HG03108 (cell line): ENCODE measurements at regions not wholly inside any gene's neighbourhood (a gene's known extent, or its start where the extent isn't known, plus 50 kb on each side); places are given as distances from the start of the nearest gene placed in this dataset.
"Not testable (repeated sequence)": the region's sequence is repeated elsewhere in the genome, so short reads cannot be mapped to it uniquely, and the experiment has no call there.

Experiments
- ATAC-seq: cut with Tn5 transposase; IDR thresholded peaks from one replicate; pipeline ENCODE4 v1.9.1; 2021; ENCODE audit warnings: moderate library complexity; ENCODE audit not compliant: unreplicated experiment

- ATAC-seq, result no peak
Observed at GRCh38 chr5:158607088-158607487, 492.6 kb downstream of the EBF1 start.

- ATAC-seq, result no peak
Observed at GRCh38 chr5:158606233-158606632, 493.5 kb downstream of the EBF1 start.

GRCh38 chr5:158602981-158603380 lies 496.7 kb downstream of the EBF1 start:
- ATAC-seq, result no peak

GRCh38 chr5:158601118-158601517 lies 498.6 kb downstream of the EBF1 start:
- no peak for ATAC-seq

GRCh38 chr5:158600679-158601078 lies 499.0 kb downstream of the EBF1 start:
- ATAC-seq, result no peak

- ATAC-seq, result no peak
Observed at GRCh38 chr5:158599157-158599556, 500.6 kb downstream of the EBF1 start.

GRCh38 chr5:158594595-158595242 lies 505.0 kb downstream of the EBF1 start:
- ATAC-seq, result no peak

GRCh38 chr5:158593925-158594324 lies 505.8 kb downstream of the EBF1 start:
- ATAC-seq, result no peak

GRCh38 chr5:158591301-158591863 lies 508.3 kb downstream of the EBF1 start:
- no peak for ATAC-seq

GRCh38 chr5:158590746-158591300 lies 508.9 kb downstream of the EBF1 start:
- ATAC-seq, result no peak

- no peak for ATAC-seq
Observed at GRCh38 chr5:158589939-158590338, 509.8 kb downstream of the EBF1 start.

- ATAC-seq, result no peak
Observed at GRCh38 chr5:158588617-158589016, 511.1 kb downstream of the EBF1 start.

- ATAC-seq, result no peak
Observed at GRCh38 chr5:158586054-158586453, 513.7 kb downstream of the EBF1 start.

- ATAC-seq, result not testable (repeated sequence)
Observed at GRCh38 chr5:158582669-158583068, 517.0 kb downstream of the EBF1 start.

- ATAC-seq, result no peak
Observed at GRCh38 chr5:158573829-158574228, 525.9 kb downstream of the EBF1 start.

- ATAC-seq, result no peak
Observed at GRCh38 chr5:158570502-158570901, 529.2 kb downstream of the EBF1 start.

- no peak for ATAC-seq
Observed at GRCh38 chr5:158569534-158569933, 530.2 kb downstream of the EBF1 start.

- ATAC-seq, result no peak
Observed at GRCh38 chr5:158565017-158565789, 534.5 kb downstream of the EBF1 start.

GRCh38 chr5:158563760-158564390 lies 535.8 kb downstream of the EBF1 start:
- ATAC-seq, result no peak

GRCh38 chr5:158561562-158562190 lies 538.0 kb downstream of the EBF1 start:
- ATAC-seq, result no peak

GRCh38 chr5:158560170-158560569 lies 539.5 kb downstream of the EBF1 start:
- ATAC-seq, result peak; percentile 92
